ENCODE measurements at regions not wholly inside any gene's neighbourhood (a gene's known extent, or its start where the extent isn't known, plus 50 kb on each side); places are given as distances from the start of the nearest gene placed in this dataset.

DNA sequence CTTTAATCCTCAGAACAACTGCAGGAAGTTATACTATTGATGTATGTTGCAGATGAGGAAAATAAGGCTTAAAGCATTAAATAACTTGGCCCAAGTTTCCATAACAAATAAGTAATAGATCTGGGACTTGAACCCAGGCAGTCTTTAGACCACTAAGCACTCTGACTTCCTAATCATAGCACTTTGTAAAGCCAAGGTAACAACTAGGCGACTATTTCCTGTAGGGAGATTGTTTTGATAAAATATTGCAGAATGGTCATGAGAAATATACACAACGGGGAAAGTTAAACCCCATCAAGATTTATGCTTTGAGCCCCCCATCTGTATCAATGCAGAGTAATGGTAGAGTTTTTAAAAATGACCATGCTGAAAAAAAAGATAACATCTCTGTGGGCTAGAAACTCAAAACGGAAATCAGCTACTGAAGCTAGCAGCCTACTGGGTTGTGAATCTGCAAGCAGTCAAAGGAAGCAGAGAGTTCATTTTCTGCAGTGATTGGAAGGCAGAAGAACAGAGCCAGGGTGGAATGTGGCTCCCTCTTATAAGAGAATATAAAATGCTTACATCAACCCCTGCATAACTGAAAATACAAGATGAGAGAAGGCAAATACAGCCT is 111.2 kb upstream of the OLIG2 start:
- DNase-seq: no peak
- Histone ChIP-seq H3K27ac (no peak overlapping the region), H3K27me3 (no peaks in the 10 kb centered on the region), H3K4me1 (no peaks in the 10 kb centered on the region), H3K36me3 (no peaks in the 10 kb centered on the region), H3K9me3 (no peaks in the 10 kb centered on the region), H3K4me3 (replicated peaks in 1 of 3) (no peak overlapping the region)
- intact Hi-C loops (cut with DNase I): no loop called here
- TF ChIP-seq, protein P1, sequence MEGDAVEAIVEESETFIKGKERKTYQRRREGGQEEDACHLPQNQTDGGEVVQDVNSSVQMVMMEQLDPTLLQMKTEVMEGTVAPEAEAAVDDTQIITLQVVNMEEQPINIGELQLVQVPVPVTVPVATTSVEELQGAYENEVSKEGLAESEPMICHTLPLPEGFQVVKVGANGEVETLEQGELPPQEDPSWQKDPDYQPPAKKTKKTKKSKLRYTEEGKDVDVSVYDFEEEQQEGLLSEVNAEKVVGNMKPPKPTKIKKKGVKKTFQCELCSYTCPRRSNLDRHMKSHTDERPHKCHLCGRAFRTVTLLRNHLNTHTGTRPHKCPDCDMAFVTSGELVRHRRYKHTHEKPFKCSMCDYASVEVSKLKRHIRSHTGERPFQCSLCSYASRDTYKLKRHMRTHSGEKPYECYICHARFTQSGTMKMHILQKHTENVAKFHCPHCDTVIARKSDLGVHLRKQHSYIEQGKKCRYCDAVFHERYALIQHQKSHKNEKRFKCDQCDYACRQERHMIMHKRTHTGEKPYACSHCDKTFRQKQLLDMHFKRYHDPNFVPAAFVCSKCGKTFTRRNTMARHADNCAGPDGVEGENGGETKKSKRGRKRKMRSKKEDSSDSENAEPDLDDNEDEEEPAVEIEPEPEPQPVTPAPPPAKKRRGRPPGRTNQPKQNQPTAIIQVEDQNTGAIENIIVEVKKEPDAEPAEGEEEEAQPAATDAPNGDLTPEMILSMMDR (IDR thresholded peaks at IDR 0.05): no peak
- no peak for TF ChIP-seq POLR2A (IDR thresholded peaks at IDR 0.05)
- WGBS, 2 donors: 55 to 61% methylated on average over 3 of the region's 3 CpGs

DNA sequence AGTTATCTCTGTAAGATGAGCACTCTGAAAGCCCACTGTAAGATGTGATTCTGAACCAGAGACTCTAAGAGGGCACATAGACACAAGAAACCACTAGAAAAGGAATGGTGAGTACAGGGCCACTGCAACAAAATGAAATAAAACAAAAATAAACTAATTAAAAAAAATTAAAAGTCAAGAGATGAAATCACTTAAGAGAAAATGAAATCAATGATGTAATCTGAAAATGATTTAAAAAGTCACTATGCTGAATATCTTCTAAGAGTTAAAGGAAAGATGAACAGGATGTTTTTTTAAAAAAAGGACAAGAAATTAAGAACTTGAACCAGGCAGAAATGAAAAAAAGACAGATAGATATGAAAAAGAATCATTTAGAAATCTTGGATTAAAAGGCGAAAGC is 110.6 kb upstream of the OLIG2 start:
- WGBS, 2 donors: 94 to 95% methylated on average over 1 of the region's 1 CpG
- H3K4me3 ChIP-seq (replicated peaks in 1 of 3): no peak overlapping the region
- no peaks in the 10 kb centered on the region for H3K27me3 ChIP-seq
- TF ChIP-seq, protein P1 (IDR thresholded peaks at IDR 0.05): no peak
- no peak for TF ChIP-seq POLR2A (IDR thresholded peaks at IDR 0.05)
- no peak for DNase-seq
- intact Hi-C loops (cut with DNase I): no loop called here
- no peak overlapping the region for H3K27ac ChIP-seq
- no peaks in the 10 kb centered on the region for H3K9me3 ChIP-seq
- no peaks in the 10 kb centered on the region for H3K36me3 ChIP-seq
- H3K4me1 ChIP-seq: no peaks in the 10 kb centered on the region

DNA sequence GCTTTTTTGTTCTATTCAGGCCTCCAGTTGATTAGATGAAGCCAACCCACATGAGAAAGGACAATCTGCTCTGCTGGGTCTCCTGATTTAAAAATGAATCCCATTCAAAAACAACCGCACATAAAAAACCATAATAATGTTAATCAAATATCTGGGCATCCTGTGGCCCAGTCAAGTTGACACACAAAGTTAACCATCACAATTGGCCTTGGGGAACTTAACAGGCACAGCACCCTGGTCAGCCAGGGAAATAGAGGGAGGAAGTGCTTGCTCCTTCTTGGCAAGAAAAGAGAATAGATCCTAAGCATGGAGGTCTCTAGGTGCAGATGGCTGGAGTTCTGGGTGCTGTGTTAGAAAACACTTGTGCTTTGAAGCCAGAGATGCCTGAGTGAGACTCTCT is 109.6 kb upstream of the OLIG2 start:
- WGBS, 2 donors: 97 to 100% methylated on average over 1 of the region's 1 CpG

DNA sequence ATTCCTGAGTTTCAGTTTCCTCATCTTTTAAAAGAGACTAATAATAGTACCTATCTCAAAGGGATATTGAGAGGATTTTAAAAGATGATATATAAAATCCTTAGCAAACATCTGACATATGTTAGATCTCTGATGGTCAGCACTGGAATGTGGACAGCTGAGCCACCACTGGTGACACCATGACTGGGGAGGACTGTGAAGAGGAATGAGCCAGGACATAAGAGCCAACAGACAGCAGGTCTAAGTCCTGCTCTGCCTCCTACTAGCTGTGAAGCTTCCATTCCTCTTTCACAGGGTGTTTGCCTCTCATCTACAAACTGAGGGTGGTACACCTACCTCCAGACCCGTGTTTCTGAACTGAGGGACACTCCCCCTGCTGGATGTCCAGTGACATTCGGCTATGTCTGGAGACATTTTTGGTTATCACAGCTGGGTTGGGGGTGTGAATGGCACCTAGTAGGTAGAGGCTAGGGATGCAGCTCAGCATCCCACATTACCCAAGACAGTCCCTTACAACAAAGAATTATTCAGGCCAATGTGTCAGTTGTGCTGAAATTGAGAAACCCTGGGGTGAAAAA is 109.1 kb upstream of the OLIG2 start:
- DNase-seq: no peak
- TF ChIP-seq, protein P1 (IDR thresholded peaks at IDR 0.05): no peak
- H3K9me3 ChIP-seq: no peaks in the 10 kb centered on the region
- intact Hi-C loops (cut with DNase I): no loop called here
- no peak overlapping the region for H3K27ac ChIP-seq
- H3K4me3 ChIP-seq (replicated peaks in 1 of 3): no peak overlapping the region
- no peaks in the 10 kb centered on the region for H3K27me3 ChIP-seq
- 69 to 74% methylated on average over 2 of the region's 2 CpGs for WGBS, 2 donors
- H3K36me3 ChIP-seq: no peaks in the 10 kb centered on the region
- no peaks in the 10 kb centered on the region for H3K4me1 ChIP-seq

More for the DNA sequence above, 109.6 kb upstream of the OLIG2 start:
- Histone ChIP-seq H3K27ac (no peak overlapping the region), H3K9me3 (no peaks in the 10 kb centered on the region), H3K27me3 (no peaks in the 10 kb centered on the region), H3K36me3 (no peaks in the 10 kb centered on the region), H3K4me1 (no peaks in the 10 kb centered on the region), H3K4me3 (replicated peaks in 1 of 3) (no peak overlapping the region)
- no peak for DNase-seq
- intact Hi-C loops (cut with DNase I): no loop called here
- no peak for TF ChIP-seq POLR2A (IDR thresholded peaks at IDR 0.05)
- TF ChIP-seq, protein P1 (IDR thresholded peaks at IDR 0.05): no peak

DNA sequence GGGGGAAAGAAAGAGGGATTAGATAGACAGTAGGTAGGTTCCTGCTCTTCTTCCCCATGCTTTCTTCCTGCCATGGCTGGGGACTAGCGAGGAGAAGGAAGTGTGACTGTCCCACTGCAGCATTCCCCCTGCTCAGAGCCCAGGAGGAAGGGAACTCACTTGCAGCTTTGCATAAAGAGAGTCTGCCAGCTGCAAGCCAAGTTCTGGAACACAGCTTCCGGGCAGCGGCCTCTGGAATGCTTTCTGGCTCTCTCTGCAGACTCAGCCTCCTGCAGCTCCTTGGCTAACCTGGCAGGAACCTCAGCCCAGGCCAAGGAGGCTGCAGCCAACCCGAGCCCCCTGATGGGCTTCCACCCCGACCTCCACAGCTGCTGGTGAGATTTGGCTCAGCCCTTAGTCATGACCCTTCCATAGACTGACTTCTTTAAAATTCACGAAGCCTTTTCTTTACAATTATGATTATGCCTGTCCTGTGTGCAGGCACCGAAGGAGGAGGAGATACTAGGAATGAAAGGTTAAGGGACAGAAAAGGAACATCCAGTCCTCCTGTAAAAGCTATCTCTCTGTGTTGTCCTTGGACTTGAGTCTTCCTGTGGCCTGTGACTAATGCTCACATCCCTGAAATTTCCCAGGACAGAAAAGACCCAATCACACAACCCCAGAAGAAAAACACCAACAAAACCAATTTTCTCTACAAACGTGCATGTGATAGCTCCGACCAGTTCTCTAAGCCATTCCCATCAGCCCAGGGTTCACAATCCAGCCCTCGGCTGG is 108.2 kb upstream of the OLIG2 start:
- Histone ChIP-seq H3K4me1 (no peaks in the 10 kb centered on the region), H3K4me3 (replicated peaks in 1 of 3) (no peak overlapping the region), H3K9me3 (no peaks in the 10 kb centered on the region), H3K27ac (no peak overlapping the region), H3K27me3 (no peaks in the 10 kb centered on the region), H3K36me3 (no peaks in the 10 kb centered on the region)
- DNase-seq: no peak
- 69 to 77% methylated on average over 10 of the region's 10 CpGs for WGBS, 2 donors
- TF ChIP-seq, protein P1 (IDR thresholded peaks at IDR 0.05): no peak
- TF ChIP-seq POLR2A (IDR thresholded peaks at IDR 0.05): no peak
- intact Hi-C loops (cut with DNase I): no loop called here

Data from thyroid gland (tissue), 4 donors.